Left kidney (tissue), 1 donor: ENCODE measurements at regions not wholly inside any gene's neighbourhood (a gene's known extent, or its start where the extent isn't known, plus 50 kb on each side); places are given as distances from the start of the nearest gene placed in this dataset.
A peak's percentile ranks its signal among the peaks of the same experiment; 100 is the strongest.

Source experiments
- DNase-seq: peaks from one replicate; pipeline ENCODE4 v3.0.0-alpha.2; 2013

DNA sequence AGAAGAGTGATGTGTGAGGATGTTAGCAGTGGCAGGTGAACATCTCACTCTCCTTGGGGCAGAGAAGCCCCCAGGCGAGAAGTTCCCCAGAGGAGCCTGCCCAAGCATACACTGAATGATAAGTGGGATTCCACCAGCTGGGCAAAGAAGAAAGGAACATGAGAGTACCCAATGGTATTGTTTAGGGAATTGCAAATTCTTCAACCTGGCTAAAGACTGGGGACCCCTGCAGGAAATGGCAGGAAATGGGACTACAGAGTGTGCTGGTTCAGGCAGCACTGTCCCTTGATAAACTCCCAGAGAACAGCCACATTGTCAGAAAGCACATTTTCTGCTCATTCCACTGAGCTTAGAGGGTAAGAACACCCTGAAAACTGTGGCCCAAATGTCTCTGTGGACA is 121.3 kb downstream of the RPS29 start:
- no peak for DNase-seq

DNA sequence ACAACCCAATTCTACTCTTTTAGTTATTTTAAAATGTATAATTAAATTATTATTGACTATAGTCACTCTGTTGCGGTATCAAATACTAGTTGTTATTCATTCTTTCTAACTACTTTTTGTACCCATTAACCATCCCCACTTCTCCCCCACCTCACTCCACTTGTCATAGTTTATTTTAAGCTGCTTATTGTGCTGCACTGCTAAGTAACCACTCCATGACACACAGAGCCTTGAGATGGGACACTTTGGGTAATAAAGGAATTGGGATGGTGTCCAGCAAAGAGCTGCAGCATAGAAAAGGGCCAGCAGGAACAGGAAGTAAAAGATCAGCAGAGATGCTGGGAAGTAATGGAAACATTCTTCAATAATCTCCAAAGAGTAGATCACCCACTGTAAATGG is 123.0 kb downstream of the RPS29 start:
- DNase-seq: no peak

DNA sequence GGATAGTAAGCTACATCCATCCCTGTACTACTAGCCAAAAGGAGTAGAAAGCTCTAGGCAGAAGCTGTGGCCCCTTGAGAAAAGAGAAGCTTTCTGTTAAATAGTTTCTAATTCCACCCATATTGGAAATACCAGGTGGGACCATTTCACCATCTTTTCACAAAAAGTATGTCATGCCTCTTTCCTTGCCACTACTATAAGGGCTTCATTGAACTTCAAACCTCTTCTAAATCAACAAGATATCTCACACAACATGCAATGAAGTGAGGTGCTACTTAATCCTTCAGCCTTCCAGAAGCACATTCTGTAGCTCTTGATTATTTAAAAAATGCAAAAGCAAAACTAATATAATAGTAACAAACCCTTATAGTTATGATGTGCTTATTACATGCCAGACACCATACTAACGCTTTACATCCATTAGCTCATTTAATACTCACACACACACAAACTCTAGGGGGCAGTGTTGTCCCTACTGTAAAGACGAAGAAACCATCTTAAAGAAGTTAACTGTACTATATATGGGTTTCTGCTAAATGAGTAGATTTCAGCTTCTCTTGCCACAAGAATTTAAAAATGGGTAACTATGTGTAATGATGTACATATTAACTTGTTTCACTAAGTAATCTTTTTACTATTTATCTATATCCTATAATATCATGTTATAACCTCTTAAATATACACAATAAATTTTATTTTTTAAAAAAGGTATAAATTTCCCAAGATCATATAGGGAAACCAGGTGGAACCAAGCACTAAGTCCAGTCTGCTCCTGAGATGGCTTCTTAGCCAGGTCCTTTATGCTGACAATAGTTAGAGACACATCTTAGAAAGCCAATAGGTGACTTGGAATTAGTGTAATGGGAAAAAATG is 124.4 kb downstream of the RPS29 start:
- DNase-seq: peak; percentile 71

DNA sequence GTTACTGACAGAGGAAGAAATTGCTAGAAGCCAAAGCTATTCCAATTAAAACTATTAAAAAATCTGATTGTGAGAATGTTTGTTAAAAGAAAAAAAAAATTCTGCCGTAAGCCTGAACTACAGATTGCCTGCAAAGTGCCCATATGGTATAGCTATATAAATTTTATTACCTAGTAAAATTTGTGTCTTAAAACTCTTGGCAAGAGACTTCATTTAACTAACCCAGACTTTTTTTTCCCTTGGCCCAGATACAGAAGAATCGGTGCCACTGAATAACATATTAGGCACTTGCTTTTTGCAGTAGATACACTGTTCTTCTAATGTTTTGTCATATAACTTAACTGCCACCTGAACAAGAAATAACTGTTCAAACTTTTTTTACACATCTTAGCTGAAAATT is 125.5 kb downstream of the RPS29 start:
- no peak for DNase-seq

DNA sequence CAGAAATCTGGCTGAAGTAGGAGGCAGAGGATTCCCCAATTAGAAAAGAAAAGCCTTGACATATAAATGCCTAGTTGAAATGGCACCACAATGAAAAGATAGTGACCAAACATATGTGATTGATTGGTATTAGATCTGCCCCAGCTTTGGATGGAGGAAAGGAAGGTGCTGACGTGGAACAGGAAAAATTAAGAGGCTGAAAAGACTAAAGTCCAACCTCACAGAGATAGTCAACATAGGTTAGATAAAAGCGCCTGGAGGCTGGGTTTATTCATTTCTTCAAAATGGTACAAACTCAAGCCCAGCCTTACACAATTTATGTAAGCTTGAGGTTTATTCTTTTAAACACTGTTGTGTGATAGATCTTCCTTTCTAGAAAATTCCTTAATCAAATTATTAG is 129.6 kb downstream of the RPS29 start:
- no peak for DNase-seq

DNA sequence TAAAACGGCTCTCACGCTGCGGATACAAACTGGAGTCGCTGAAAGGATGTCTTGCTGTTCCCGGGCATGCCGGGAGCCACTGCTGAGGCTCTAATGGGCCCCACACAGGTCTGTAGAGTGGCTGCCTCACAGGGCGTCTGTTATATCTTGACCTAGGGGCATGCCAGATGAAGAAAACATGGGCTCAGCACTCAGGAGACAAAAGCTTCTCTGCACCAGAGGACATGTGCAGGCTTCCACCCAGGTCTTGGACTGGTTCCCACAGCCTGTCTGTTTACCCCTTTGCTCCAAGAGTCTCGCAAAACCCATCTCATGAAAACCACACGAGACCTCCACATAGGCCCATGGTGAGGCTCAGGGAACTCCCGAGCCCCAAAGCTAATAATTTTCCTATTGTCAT is 134.2 kb downstream of the RPS29 start:
- DNase-seq: no peak

DNA sequence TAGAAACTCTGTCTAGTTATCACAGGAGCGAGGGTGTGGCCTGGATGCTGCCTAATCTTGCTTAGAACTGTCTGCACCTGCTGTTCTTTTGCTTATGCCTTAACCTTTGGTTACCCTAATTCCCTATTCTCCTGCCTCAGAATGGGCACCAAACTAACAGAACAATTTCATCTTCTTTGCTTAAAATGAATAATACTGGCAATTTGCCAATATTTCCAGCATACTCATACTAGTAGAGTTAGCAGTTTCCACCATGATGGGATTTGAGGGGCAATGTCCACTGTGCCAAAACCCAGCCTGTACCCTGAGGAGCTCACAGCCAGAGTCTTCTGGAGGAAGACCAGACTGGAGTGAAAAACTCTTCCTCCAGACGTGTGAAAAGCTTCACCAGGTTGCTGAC is 136.4 kb downstream of the RPS29 start:
- no peak for DNase-seq

DNA sequence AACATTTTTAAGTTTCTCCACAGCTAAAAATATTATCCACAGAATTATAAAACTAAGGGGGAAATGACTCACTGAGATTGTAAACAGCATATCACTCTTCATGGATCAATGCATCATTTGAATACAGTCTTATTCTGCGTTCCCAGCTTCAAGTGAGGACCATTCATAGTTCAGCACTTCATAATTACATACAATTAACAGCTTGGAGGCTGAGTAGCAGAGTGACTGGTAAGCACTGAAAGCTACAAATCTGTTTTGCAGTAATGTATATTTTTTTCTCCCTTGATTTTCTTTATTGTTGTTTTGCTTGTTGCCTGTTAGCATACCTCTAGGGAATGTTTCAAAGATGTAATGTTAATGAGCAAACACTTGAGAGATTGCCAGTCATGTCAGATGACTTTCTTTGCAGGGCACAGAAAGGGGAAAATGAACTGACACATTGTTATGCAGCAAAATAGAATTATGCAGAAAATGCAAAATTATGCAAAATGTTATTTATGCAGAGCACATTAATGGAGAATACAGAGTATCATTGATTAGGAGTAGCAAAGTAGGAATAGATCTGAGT is 138.6 kb downstream of the RPS29 start:
- DNase-seq: no peak

DNA sequence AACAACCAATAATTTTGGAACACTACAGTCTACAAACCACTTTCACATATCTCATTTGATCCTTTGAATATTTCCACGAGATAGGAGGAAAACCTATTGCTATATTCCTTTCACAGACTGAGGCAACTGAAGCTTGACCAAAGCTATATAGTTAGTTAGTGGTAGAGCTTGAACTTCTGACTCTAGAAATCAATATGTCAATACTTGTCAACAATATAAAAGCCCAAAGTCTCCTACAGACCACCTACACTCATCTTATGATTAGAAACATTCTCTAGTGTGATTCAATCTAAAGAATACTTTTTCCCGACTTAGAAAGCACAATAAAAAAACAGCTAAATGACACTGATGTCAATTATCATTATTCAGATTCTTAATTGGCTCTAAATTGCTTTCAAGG is 139.4 kb downstream of the RPS29 start:
- DNase-seq: no peak

DNA sequence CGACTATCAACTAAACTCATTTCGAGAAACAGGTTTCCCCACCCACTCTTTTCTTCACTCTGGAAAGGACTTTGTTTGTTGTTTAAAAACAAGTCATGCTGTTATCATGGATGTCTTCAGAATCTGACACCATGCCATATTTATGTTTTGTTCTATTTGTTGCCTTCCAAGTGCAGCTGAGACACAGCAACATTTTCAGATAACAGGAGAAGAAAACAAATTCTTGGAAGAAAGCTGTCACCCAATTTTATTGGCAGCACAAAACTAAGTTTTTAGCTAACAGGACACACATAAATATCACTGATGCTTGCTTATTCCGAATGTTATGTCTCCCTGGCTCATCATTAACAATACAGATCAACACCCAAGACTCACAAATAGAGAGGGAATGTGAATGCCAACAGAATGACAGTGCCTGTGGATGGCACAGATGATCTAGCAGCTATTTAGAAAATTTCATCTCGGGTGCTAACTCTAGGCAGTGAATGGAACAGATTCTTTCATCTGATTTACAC is 147.9 kb downstream of the RPS29 start:
- DNase-seq: no peak

DNA sequence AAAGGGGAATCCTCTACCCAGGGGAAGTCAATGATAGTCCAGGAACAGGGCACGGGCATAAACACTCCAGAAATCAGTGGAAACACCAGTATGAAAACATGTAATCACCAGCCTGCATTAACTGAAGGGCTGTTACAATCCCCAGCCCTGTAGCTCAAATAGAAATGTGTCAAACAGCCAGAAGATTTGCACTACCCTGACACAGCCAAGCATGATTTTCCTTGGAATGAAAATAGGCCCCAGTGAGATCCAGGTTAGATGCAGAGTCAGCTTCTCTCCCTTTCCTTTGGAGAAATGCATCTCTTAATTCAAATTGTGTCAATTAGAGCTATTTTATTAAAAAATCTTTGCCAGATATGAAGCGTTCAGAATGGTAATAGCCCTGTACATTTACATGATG is 158.1 kb downstream of the RPS29 start:
- no peak for DNase-seq

DNA sequence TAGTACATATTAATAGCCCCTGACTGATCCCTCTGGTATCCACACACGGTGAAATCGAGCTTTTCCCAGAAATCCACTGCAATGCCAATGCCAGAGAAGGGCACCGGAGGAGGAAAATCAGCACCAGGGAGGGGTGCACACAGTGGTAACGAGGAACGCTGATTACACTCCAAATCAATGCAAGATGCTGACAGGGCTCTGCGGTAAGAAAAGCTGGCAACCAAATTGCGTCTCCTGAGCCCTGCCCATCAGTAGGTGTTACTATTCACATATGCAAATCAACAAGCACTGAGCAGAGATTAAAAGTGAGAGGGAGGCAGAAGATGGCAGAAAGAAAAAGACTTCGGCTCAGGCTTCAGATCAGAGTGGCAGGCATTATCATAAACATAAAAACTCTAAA is 159.1 kb downstream of the RPS29 start:
- DNase-seq: no peak

DNA sequence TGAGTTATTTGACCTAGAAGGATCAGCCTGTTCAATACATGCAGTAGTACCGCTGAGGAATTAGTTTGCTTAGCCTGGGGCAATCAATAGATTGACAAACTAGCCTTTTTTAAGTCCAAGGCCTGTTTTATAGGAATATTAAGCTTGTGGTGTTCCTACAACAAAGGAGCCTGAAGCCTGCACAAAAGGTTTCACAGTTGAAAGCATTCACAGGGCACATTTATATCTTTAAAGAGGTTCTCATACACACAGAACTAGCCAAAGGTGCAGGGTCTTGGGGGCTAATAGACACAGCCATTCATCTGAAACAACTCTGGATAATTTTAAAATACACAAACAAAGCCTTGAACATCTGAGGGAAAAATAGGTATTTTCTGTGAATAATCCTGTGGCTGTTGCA is 160.3 kb downstream of the RPS29 start:
- no peak for DNase-seq

DNA sequence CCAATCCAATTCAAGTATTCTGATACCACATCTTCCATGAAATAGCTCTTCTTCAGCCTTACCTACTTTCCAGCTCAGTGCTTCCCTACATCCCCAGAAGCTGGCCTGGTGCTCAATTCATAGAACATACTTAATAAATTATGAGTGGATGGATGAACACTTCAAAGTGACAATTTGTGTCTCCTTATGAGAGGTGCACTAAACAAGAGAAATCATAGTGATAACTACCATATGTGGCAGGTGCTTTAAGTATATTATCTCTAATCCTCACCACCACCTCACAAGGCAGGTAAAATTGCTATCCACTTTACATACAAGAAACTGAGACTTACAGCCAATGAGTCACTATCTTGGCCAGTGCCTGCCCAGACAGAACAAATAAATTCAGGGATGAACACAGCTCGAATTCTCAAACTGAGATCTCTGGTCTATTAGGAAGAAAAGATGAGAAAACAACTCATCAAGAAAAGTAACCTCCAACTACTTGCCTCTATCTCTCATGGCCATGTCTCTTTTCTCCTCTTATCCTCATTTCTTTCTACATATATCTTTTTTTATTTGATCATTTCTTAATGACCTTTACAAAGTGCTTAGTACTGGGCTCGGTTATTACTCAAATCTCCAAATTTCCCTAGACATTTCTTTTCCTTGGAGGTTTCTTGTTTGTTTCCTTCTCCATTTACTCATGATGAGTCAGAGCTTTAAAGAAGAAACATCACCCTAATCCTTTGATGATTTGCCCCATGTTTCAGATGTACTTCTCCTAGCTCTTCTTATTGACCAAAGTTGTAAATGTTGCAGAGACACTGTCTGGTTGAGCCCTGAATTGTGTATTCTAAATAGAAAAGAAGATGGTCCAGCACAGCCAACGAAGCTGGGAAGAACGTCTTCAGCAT is 161.5 kb downstream of the RPS29 start:
- DNase-seq: no peak

DNA sequence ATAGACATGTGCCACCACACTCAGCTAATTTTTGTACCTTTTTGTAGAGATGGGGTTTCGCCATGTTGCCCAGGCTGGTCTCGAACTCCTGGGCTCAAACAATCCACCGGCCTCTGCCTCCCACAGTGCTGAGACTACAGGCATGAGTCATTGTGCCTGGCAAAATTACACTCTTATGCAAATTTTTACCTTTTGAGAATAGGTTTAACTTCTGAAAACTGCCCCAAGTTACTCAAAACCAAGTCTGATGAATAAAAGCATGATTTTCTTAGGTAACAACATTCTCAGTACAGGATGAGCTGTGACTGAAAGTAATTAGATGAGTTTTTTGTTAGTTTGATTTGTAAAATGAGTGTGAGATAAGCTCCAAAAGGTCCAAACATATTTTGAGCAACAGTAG is 166.0 kb downstream of the RPS29 start:
- DNase-seq: no peak

DNA sequence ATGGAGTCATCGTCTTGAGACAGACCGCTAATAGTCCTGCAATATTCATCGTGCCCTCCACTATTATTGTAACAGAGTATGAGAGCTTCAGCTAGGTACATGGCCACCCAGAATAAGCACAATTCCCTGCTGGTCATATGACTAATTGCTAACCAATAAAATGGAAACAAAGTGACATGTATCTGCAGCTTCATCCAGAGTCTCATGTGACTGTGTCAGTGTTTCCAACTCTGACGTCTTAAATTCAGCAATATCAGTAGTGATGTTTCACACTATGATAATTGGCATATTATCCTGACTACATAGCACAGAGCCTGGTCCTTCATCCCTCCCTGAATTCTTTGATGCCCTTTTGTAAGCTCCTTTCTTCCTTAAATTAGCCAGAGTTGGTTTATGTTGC is 167.4 kb downstream of the RPS29 start:
- no peak for DNase-seq

DNA sequence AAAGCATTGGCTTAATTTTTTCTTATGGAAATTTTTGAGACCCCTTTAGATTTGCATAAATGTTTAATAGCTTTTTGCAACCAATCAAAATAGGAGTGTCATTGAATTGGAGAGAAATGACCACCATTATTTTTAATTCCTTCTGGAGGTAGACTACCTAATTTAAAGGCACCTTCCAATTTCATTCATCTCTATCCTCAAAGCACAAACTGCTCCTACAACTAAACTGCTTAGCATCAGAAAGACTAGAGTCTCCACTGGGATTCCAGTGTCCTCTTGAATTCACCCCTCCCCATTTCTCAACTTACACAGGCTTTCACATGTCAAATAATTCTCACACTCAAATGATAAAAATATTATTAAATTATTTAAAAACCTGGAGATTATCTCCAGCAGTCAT is 168.4 kb downstream of the RPS29 start:
- no peak for DNase-seq

DNA sequence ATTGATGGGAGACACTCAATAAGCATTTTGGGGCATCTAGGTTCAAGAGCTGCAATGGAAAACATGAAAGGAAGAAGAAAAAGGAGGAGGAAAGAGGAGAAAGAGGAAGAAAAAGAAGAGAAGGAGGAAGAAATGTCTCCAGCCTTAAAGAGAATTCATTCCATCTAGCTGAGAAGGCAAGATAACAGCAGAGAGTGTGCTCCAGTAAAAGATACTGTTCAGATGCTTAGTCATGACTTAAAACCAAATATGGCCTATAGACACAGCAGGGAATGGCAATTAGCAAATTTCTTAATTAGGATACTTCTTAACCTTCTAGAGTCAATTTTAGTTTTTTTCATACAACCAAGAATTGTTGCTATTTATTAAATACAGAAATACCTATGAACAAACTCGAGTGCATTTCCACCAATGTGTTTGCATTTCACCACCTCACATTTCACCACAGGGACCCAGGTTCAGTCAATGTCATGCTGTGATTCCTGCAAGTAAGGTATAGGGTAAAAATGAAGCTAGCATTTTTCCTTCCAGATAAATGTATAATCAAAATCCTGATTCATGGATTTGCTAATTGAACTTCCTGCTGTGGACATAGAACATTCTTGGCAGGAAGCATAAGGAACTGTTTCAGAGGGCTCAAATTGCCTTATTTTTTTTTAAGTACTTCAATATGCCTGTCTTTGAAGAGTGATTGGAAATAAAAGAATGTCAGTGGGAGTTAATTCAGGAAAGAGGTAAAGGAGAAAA is 177.8 kb downstream of the RPS29 start:
- no peak for DNase-seq

DNA sequence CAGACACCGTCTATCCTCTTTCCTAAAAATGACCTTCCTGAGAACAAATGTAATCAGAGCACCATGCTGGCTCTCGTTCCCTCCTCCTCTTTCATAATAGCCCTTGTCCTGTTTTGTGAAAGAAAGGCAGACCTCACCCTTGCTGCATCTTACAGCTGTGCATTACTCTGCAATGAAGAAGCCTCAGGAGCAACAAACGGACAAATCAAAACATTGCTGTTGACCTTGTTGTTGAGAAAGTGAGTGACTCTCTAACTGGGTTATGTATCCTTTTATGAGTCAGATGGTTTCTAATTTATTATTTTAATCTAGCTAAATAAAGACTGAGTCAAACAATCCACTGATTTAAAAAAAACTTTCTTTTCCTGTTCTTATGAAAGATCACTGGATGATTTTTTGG is 180.9 kb downstream of the RPS29 start:
- no peak for DNase-seq

DNA sequence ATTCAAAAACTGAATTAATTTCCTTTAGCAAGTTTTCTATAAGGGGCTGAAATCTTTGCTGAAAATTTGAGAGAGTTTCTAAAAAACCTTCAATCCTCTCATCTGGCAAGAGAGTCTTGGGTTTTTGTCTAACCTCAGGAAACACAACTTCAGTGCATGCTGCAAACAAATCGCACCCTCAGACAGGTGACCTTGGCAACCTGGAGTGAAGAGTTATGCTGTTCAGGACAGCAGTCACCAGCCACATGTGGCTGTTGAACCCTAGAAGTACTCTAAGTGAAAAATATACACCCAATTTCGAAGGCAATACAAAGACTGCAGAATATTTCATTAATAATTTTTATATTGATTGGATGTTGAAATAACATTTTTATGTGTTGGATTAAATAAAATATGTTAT is 184.8 kb downstream of the RPS29 start:
- no peak for DNase-seq

DNA sequence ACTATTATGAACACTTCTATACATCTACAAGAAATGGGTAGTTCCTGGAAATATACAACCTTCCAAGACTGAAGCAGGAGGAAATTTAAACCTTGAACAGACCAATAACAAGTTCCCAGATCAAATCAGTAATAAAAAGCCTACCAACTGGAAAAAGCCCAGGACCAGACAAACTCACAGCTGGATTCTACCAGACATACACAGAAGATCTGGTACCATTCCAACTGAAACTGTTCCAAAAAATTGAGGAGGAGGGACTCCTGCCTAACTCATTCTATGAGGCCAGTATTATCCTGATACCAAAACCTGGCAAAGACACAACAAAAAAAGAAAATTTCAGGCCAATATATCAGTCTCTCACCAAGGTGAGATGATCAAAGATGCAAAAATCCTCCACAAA is 189.4 kb downstream of the RPS29 start:
- DNase-seq: no peak

DNA sequence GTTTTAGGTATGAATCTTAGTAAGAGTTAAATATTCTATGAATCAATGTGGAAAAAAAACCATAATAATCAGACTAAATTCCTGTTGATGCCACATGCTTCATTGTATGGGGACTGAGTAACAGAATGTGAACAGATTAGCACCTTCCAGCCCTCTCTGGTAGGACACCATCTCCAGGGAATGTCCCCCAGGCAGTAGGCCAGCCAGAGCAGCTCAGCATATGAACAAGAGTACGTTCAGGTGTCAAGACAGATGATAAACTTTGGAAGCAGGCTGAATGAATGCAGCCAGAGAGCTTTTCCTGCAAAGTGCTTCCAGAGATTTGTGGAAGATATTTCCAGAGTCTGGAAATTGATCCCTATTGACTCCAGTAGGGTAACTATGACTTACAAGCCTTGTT is 204.4 kb downstream of the RPS29 start:
- DNase-seq: no peak
